Smooth muscle cell (in vitro differentiated cells): ENCODE measurements at regions not wholly inside any gene's neighbourhood (a gene's known extent, or its start where the extent isn't known, plus 50 kb on each side); places are given as distances from the start of the nearest gene placed in this dataset.
"Not testable (repeated sequence)": the region's sequence is repeated elsewhere in the genome, so short reads cannot be mapped to it uniquely, and the experiment has no call there.

Experiments
- DNase-seq: peaks from one replicate; lab custom pipeline; 2025; ENCODE audit not compliant: unreplicated experiment; lab: John Stamatoyannopoulos, UW
- H2AFZ ChIP-seq: fragments of 200-600 bp; sonication (generic); 2 replicates; pipeline ENCODE4 v1.6.0; 2016; ENCODE audit warnings: antibody characterized with exemption, low read depth, mild to moderate bottlenecking
- H3F3A ChIP-seq: fragments of 200-600 bp; sonication (generic); 2 replicates; pipeline ENCODE4 v1.6.0; 2017; ENCODE audit warnings: antibody characterized with exemption, low read depth
- H3K27ac ChIP-seq: fragments of 200-600 bp; sonication (generic); 2 replicates; pipeline ENCODE4 v1.5.1; 2016; ENCODE audit warnings: low read depth, mild to moderate bottlenecking
- H3K27me3 ChIP-seq: fragments of 200-600 bp; sonication (generic); 2 replicates; pipeline ENCODE4 v1.6.1; 2016; ENCODE audit warnings: low read depth, mild to moderate bottlenecking
- H3K36me3 ChIP-seq: fragments of 200-600 bp; sonication (generic); 2 replicates; pipeline ENCODE4 v1.5.1; 2016; ENCODE audit warnings: low read depth
- H3K4me1 ChIP-seq: fragments of 200-600 bp; sonication (generic); 2 replicates; pipeline ENCODE4 v1.5.1; 2016; ENCODE audit warnings: low read depth
- H3K4me2 ChIP-seq: fragments of 200-600 bp; sonication (generic); 2 replicates; pipeline ENCODE4 v1.6.0; 2016; ENCODE audit warnings: mild to moderate bottlenecking
- H3K4me3 ChIP-seq: fragments of 200-600 bp; sonication (generic); 2 replicates; pipeline ENCODE4 v1.5.1; 2016; ENCODE audit warnings: mild to moderate bottlenecking
- H3K79me2 ChIP-seq: fragments of 200-600 bp; sonication (generic); 2 replicates; pipeline ENCODE4 v1.6.0; 2016; ENCODE audit warnings: low read depth, mild to moderate bottlenecking
- H3K9ac ChIP-seq: fragments of 200-600 bp; sonication (generic); 2 replicates; pipeline ENCODE4 v1.6.0; 2016; ENCODE audit warnings: low read depth
- H3K9me3 ChIP-seq: fragments of 200-600 bp; sonication (generic); replicated peaks from 2 replicates; pipeline ENCODE4 v1.5.1; 2016; ENCODE audit warnings: low read depth
- H4K20me1 ChIP-seq: fragments of 200-600 bp; sonication (generic); 2 replicates; pipeline ENCODE4 v1.6.0; 2016; ENCODE audit warnings: low read depth
- WGBS: methylation state at CpG from one replicate; pipeline ENCODE4 v1.1.7; 2016; ENCODE audit warnings: low lambda C conversion rate; 5-methylcytosine and 5-hydroxymethylcytosine counted together
- TF ChIP-seq, protein P1 (sequence below): fragments of 200-600 bp; sonication (generic); IDR thresholded peaks from 2 replicates; pipeline ENCODE4 v1.5.1; 2017; ENCODE audit warnings: borderline replicate concordance, mild to moderate bottlenecking, antibody characterized with exemption; ENCODE audit not compliant: insufficient read depth, poor library complexity, severe bottlenecking

DNA sequence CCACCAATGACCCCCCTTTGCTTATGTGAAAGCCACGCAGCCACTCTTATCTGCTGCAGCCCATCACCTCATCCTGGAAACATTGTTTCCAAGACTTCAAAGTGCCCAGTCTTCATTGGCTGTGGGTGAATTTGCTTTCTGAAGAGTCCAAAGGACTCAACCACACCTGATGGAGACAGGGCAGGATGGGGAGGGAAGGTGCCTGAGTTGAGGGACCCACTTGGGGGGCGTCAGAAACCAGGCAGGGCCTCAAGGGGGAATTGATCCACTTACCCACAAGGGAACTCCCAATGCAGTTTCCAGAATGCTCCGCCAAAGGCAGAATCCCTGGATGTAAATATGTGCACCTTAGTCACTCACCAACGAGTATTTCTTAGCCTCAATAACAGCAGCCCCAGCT lies 147.9 kb upstream of the ATP2B2 start:
- TF ChIP-seq, protein P1, sequence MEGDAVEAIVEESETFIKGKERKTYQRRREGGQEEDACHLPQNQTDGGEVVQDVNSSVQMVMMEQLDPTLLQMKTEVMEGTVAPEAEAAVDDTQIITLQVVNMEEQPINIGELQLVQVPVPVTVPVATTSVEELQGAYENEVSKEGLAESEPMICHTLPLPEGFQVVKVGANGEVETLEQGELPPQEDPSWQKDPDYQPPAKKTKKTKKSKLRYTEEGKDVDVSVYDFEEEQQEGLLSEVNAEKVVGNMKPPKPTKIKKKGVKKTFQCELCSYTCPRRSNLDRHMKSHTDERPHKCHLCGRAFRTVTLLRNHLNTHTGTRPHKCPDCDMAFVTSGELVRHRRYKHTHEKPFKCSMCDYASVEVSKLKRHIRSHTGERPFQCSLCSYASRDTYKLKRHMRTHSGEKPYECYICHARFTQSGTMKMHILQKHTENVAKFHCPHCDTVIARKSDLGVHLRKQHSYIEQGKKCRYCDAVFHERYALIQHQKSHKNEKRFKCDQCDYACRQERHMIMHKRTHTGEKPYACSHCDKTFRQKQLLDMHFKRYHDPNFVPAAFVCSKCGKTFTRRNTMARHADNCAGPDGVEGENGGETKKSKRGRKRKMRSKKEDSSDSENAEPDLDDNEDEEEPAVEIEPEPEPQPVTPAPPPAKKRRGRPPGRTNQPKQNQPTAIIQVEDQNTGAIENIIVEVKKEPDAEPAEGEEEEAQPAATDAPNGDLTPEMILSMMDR = no peak
- Histone ChIP-seq H3K27me3 (peaks cover 12% of the 10 kb centered on the region), H3K9ac (no peak overlapping the region), H3K36me3 (no peaks in the 10 kb centered on the region), H3K79me2 (no peaks in the 10 kb centered on the region), H3K4me3 (no peak overlapping the region), H3K4me1 (no peaks in the 10 kb centered on the region), H4K20me1 (no peaks in the 10 kb centered on the region), H3K27ac (no peak overlapping the region), H3F3A (no peaks in the 10 kb centered on the region), H3K4me2 (no peak overlapping the region), H2AFZ (no peak overlapping the region), H3K9me3 (no peaks in the 10 kb centered on the region)
- WGBS = 81% methylated on average over 4 of the region's 4 CpGs
- no peak for DNase-seq

DNA sequence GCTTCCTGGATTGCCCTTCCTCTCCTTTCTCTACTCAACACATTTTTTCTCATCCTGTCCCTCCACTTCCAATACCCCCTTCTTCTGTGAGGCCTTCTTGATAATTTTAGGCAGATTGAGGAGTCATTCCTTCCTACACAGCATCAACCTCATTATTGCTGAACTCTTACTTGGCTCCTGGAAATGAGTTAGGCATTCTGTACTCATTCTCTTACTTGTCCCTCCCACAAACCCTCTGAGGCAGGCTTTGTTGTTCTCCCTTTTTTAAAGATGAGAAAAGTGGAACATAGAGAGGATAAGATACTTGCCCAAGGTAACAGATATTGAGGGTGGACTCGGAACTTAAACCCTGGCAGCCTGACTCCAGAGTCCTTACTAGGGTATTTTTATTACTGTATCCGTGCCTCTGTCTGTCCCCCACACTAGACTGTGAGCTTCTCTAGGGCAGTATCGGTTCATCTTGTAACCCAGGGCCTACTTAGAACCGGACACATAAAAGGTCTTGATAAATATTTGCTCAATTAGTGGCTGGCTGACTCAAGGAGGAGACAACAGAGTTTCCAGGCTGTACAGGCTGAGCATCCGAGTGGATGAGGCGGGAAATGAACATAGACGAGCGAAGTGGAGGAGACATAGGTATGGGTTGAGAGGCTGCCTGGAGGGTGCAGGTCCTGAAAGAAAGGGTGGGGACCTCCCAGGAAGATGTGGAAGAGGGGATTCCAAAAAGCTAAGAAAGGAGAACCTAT lies 148.7 kb upstream of the ATP2B2 start:
- Histone ChIP-seq H2AFZ (no peak overlapping the region), H3K9ac (no peak overlapping the region), H3K27me3 (peaks cover 12% of the 10 kb centered on the region), H3K4me1 (no peaks in the 10 kb centered on the region), H3F3A (no peaks in the 10 kb centered on the region), H3K4me2 (no peak overlapping the region), H4K20me1 (no peaks in the 10 kb centered on the region), H3K9me3 (no peaks in the 10 kb centered on the region), H3K36me3 (no peaks in the 10 kb centered on the region), H3K4me3 (no peak overlapping the region), H3K79me2 (no peaks in the 10 kb centered on the region), H3K27ac (no peak overlapping the region)
- TF ChIP-seq, protein P1 = no peak
- no peak for DNase-seq
- 87% methylated on average over 8 of the region's 8 CpGs for WGBS

DNA sequence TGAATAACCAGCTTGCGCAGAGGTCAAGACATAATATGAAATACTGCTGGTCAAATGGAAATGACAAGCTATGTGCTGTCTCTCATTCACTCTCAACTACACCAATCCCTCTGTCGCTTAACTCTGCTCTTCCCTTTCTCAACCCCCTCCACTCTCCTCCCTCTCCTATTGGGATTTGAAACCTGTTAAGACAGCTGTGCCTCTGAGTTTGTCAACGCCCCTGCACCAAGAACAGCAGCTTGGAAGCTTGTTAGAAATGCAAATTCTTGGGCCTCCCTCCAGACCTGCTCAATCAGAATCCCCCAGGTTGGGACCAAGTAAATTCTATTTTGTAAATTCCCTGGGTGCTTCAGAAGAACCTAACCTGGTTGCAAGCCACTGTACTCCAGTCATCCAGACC lies 149.7 kb upstream of the ATP2B2 start:
- DNase-seq = no peak
- no peaks in the 10 kb centered on the region for H3K79me2 ChIP-seq
- no peak overlapping the region for H3K4me3 ChIP-seq
- TF ChIP-seq, protein P1 = no peak
- no peak overlapping the region for H2AFZ ChIP-seq
- WGBS = 63% methylated on average over 3 of the region's 3 CpGs
- H3K9ac ChIP-seq = no peak overlapping the region
- no peaks in the 10 kb centered on the region for H4K20me1 ChIP-seq
- no peaks in the 10 kb centered on the region for H3K9me3 ChIP-seq
- peaks cover 12% of the 10 kb centered on the region for H3K27me3 ChIP-seq
- H3K36me3 ChIP-seq = no peaks in the 10 kb centered on the region
- no peak overlapping the region for H3K4me2 ChIP-seq
- H3F3A ChIP-seq = no peaks in the 10 kb centered on the region
- H3K27ac ChIP-seq = no peak overlapping the region
- H3K4me1 ChIP-seq = no peaks in the 10 kb centered on the region

DNA sequence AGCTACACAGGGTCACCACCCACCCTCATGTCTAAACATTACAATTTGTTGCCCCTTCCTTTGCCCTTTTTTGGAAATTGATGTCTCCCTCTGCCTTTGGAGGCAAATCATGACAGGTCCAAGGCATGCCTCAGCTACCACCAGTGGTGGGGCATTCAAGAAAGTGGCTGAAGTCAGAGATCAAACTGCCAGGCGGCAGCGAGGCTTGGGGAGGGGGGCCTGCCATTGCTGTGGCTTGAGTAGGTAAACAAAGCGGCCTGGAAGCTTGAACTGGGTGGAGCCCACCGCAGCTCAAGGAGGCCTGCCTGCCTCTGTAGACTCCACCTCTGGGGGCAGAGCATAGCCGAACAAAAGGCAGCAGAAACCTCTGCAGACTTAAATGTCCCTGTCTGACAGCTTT lies 152.0 kb upstream of the ATP2B2 start:
- DNase-seq, H2AFZ ChIP-seq, H3K79me2 ChIP-seq, H3K9me3 ChIP-seq, H3K4me1 ChIP-seq, H3K4me3 ChIP-seq, H4K20me1 ChIP-seq, H3K36me3 ChIP-seq, H3K4me2 ChIP-seq, H3K9ac ChIP-seq, H3K27ac ChIP-seq, H3F3A ChIP-seq: not testable (repeated sequence)
- WGBS = 79% methylated on average over 5 of the region's 5 CpGs
- peaks cover 12% of the 10 kb centered on the region for H3K27me3 ChIP-seq
